ENCODE measurements at regions not wholly inside any gene's neighbourhood (a gene's known extent, or its start where the extent isn't known, plus 50 kb on each side); places are given as distances from the start of the nearest gene placed in this dataset.
"Not testable (repeated sequence)": the region's sequence is repeated elsewhere in the genome, so short reads cannot be mapped to it uniquely, and the experiment has no call there.

- peaks cover 24% of the 10 kb centered on the region for H3K9me3 ChIP-seq (ENCODE audit: control insufficient read depth, low read length)
- no peaks in the 10 kb centered on the region for H3K27me3 Mint-ChIP-seq (ENCODE audit: insufficient read depth)
Observed at GRCh38 chr3:118530350-118530922, 504.2 kb downstream of the IGSF11 start.

GRCh38 chr3:118530927-118531356, 503.7 kb downstream of the IGSF11 start:
- H3K9ac ChIP-seq (ENCODE audit: extremely low read depth, low read length, poor library complexity, severe bottlenecking); H3K4me3 Mint-ChIP-seq; H3K4me1 ChIP-seq (ENCODE audit: control insufficient read depth, insufficient read depth, low read length); H3K36me3 Mint-ChIP-seq (ENCODE audit: low read depth); H3K27ac Mint-ChIP-seq; H3K27me3 ChIP-seq (ENCODE audit: control insufficient read depth, insufficient read depth, low read length, poor library complexity, severe bottlenecking); H3K4me3 ChIP-seq (ENCODE audit: low read length); H3K27ac ChIP-seq (ENCODE audit: low read depth, low read length); H3K27me3 Mint-ChIP-seq (ENCODE audit: insufficient read depth); DNase-seq: not testable (repeated sequence)
- peaks cover 24% of the 10 kb centered on the region for H3K9me3 ChIP-seq (ENCODE audit: control insufficient read depth, low read length)
- Mint-ChIP-seq H3K9me3 (peaks cover 14% of the 10 kb centered on the region), H3K4me1 (peaks cover 21% of the 10 kb centered on the region)
- peaks cover 10% of the 10 kb centered on the region for H3K36me3 ChIP-seq (ENCODE audit: control insufficient read depth, insufficient read depth, low read length)

More at GRCh38 chr3:118530350-118530922, 504.2 kb downstream of the IGSF11 start:
- Histone ChIP-seq H3K27ac (ENCODE audit: low read depth, low read length) (no peak overlapping the region), H3K9ac (ENCODE audit: extremely low read depth, low read length, poor library complexity, severe bottlenecking) (no peak overlapping the region), H3K4me3 (ENCODE audit: low read length) (no peak overlapping the region), H3K4me1 (ENCODE audit: control insufficient read depth, insufficient read depth, low read length) (peaks cover 5% of the 10 kb centered on the region), H3K36me3 (ENCODE audit: control insufficient read depth, insufficient read depth, low read length) (peaks cover 10% of the 10 kb centered on the region), H3K27me3 (ENCODE audit: control insufficient read depth, insufficient read depth, low read length, poor library complexity, severe bottlenecking) (no peaks in the 10 kb centered on the region)
- TF ChIP-seq CTCF (conservative IDR thresholded peaks at IDR 0.05) = no peak
- H3K4me3 Mint-ChIP-seq = no peak overlapping the region
- H3K4me1 Mint-ChIP-seq = peaks cover 21% of the 10 kb centered on the region
- 83 to 98% methylated on average over 2 to 4 of the region's 4 CpGs for WGBS, 2 experiments (ENCODE audit: insufficient coverage in 1 of 2, insufficient read length in 1 of 2)
- no peak overlapping the region for H3K27ac Mint-ChIP-seq
- DNase-seq = no peak
- H3K36me3 Mint-ChIP-seq (ENCODE audit: low read depth) = peaks cover 7% of the 10 kb centered on the region
- peaks cover 14% of the 10 kb centered on the region for H3K9me3 Mint-ChIP-seq

- H3K4me1 ChIP-seq (ENCODE audit: control insufficient read depth, insufficient read depth, low read length) = peaks cover 5% of the 10 kb centered on the region
- no peak overlapping the region for H3K4me3 Mint-ChIP-seq
- no peaks in the 10 kb centered on the region for H3K27me3 Mint-ChIP-seq (ENCODE audit: insufficient read depth)
- no peak for DNase-seq
- peaks cover 14% of the 10 kb centered on the region for H3K9me3 Mint-ChIP-seq
- H3K4me3 ChIP-seq (ENCODE audit: low read length) = peak overlapping the region; percentile 63
- no peak overlapping the region for H3K27ac ChIP-seq (ENCODE audit: low read depth, low read length)
- no peak overlapping the region for H3K9ac ChIP-seq (ENCODE audit: extremely low read depth, low read length, poor library complexity, severe bottlenecking)
- TF ChIP-seq CTCF (conservative IDR thresholded peaks at IDR 0.05) = no peak
- no peaks in the 10 kb centered on the region for H3K27me3 ChIP-seq (ENCODE audit: control insufficient read depth, insufficient read depth, low read length, poor library complexity, severe bottlenecking)
- WGBS, 2 experiments (ENCODE audit: insufficient coverage in 1 of 2, insufficient read length in 1 of 2) = 47 to 80% methylated on average over 1 to 3 of the region's 3 CpGs
- H3K36me3 ChIP-seq (ENCODE audit: control insufficient read depth, insufficient read depth, low read length) = peaks cover 10% of the 10 kb centered on the region
- H3K36me3 Mint-ChIP-seq (ENCODE audit: low read depth) = peaks cover 7% of the 10 kb centered on the region
- H3K4me1 Mint-ChIP-seq = peaks cover 21% of the 10 kb centered on the region
- H3K9me3 ChIP-seq (ENCODE audit: control insufficient read depth, low read length) = peaks cover 24% of the 10 kb centered on the region
- no peak overlapping the region for H3K27ac Mint-ChIP-seq
Observed at GRCh38 chr3:118531816-118532215, 502.8 kb downstream of the IGSF11 start.

GRCh38 chr3:118533676-118534075, 501.0 kb downstream of the IGSF11 start:
- H3K27ac Mint-ChIP-seq = no peak overlapping the region
- no peak overlapping the region for H3K4me3 Mint-ChIP-seq
- 96% methylated on average over 1 of the region's 1 CpG; no CpG with 5 or more reads in 1 of the 2 experiments for whole genome bisulfite sequencing, 2 experiments (ENCODE audit: insufficient coverage in 1 of 2, insufficient read length in 1 of 2)
- TF ChIP-seq CTCF (conservative IDR thresholded peaks at IDR 0.05) = no peak
- Histone ChIP-seq H3K36me3 (ENCODE audit: control insufficient read depth, insufficient read depth, low read length) (peaks cover 10% of the 10 kb centered on the region), H3K4me1 (ENCODE audit: control insufficient read depth, insufficient read depth, low read length) (no peaks in the 10 kb centered on the region), H3K4me3 (ENCODE audit: low read length) (no peak overlapping the region), H3K27ac (ENCODE audit: low read depth, low read length) (no peak overlapping the region), H3K9me3 (ENCODE audit: control insufficient read depth, low read length) (peaks cover 24% of the 10 kb centered on the region), H3K9ac (ENCODE audit: extremely low read depth, low read length, poor library complexity, severe bottlenecking) (no peak overlapping the region), H3K27me3 (ENCODE audit: control insufficient read depth, insufficient read depth, low read length, poor library complexity, severe bottlenecking) (no peaks in the 10 kb centered on the region)
- peaks cover 7% of the 10 kb centered on the region for H3K36me3 Mint-ChIP-seq (ENCODE audit: low read depth)
- H3K9me3 Mint-ChIP-seq = peaks cover 14% of the 10 kb centered on the region
- H3K4me1 Mint-ChIP-seq = peaks cover 8% of the 10 kb centered on the region
- no peak for DNase-seq
- no peaks in the 10 kb centered on the region for H3K27me3 Mint-ChIP-seq (ENCODE audit: insufficient read depth)

All from endodermal cell (in vitro differentiated cells).